Keratinocyte (primary cell): ENCODE measurements at regions not wholly inside any gene's neighbourhood (a gene's known extent, or its start where the extent isn't known, plus 50 kb on each side); places are given as distances from the start of the nearest gene placed in this dataset.

Source experiments
- DNase-seq: peaks from one replicate; pipeline ENCODE4 v3.0.0-alpha.2; 2011; ENCODE audit warnings: low read depth, missing footprints, low spot score
- FAIRE-seq: peaks from 2 replicates; lab custom pipeline; 2011; peaks lifted over from hg19 to GRCh38; lab: Jason Lieb, UNC
- H2AFZ ChIP-seq: 2 replicates; pipeline ENCODE4 v1.6.0; 2012; ENCODE audit warnings: low read length, control low read depth, inconsistent platforms; ENCODE audit not compliant: control insufficient read depth
- H3K27ac ChIP-seq: 2 replicates; pipeline ENCODE4 v1.5.1; 2011; ENCODE audit warnings: low read length; ENCODE audit not compliant: control insufficient read depth, insufficient read depth
- H3K27me3 ChIP-seq: 3 replicates; pipeline ENCODE4 v1.6.0; 2011; ENCODE audit warnings: low read length; ENCODE audit not compliant: control insufficient read depth, insufficient read depth; ENCODE audit errors: extremely low read depth
- H3K36me3 ChIP-seq, 2 experiments: 2 replicates in 1 of 2; 3 replicates in 1 of 2; pipeline ENCODE4 v1.5.1; 2011; ENCODE audit warnings: low read length in 2 of 2, mild to moderate bottlenecking in 1 of 2; ENCODE audit not compliant: control insufficient read depth in 2 of 2, insufficient read depth in 2 of 2; ENCODE audit errors: extremely low read depth in 1 of 2
- H3K4me1 ChIP-seq: 3 replicates; pipeline ENCODE4 v1.5.1; 2011; ENCODE audit warnings: low read length; ENCODE audit not compliant: control insufficient read depth, insufficient read depth; ENCODE audit errors: extremely low read depth
- H3K4me2 ChIP-seq: 3 replicates; pipeline ENCODE4 v1.6.0; 2011; ENCODE audit warnings: low read depth, low read length; ENCODE audit not compliant: control insufficient read depth, insufficient read depth; ENCODE audit errors: extremely low read depth
- H3K4me3 ChIP-seq, 3 experiments: fragments of 200-600 bp in 1 of 3; sonication (generic) in 1 of 3; 2 replicates in 2 of 3; 3 replicates in 1 of 3; pipeline ENCODE4 v1.5.1; 2011 to 2016; ENCODE audit warnings: low read length in 3 of 3, mild to moderate bottlenecking in 3 of 3, control low read depth in 2 of 3, inconsistent platforms in 1 of 3, low read depth in 1 of 3, mixed read lengths in 1 of 3, mixed run types in 1 of 3, moderate library complexity in 1 of 3; ENCODE audit not compliant: control insufficient read depth in 2 of 3, insufficient read depth in 2 of 3; ENCODE audit errors: extremely low read depth in 1 of 3
- H3K79me2 ChIP-seq: 2 replicates; pipeline ENCODE4 v1.6.0; 2012; ENCODE audit warnings: low read length; ENCODE audit not compliant: control insufficient read depth, insufficient read depth
- H3K9ac ChIP-seq: 3 replicates; pipeline ENCODE4 v1.6.0; 2011; ENCODE audit warnings: low read length; ENCODE audit not compliant: control insufficient read depth, insufficient read depth; ENCODE audit errors: extremely low read depth
- H3K9me1 ChIP-seq: 3 replicates; pipeline ENCODE4 v1.6.0; 2011; ENCODE audit warnings: low read length; ENCODE audit not compliant: control insufficient read depth, insufficient read depth; ENCODE audit errors: extremely low read depth
- H3K9me3 ChIP-seq: 2 replicates; pipeline ENCODE4 v1.5.1; 2012; ENCODE audit warnings: low read depth, low read length; ENCODE audit not compliant: control insufficient read depth
- H4K20me1 ChIP-seq: 3 replicates; pipeline ENCODE4 v1.6.0; 2011; ENCODE audit warnings: low read length; ENCODE audit not compliant: control insufficient read depth, insufficient read depth; ENCODE audit errors: extremely low read depth
- CTCF ChIP-seq, 3 experiments: IDR thresholded peaks in 1 of 3; conservative IDR thresholded peaks in 1 of 3; optimal IDR thresholded peaks in 1 of 3; 2 replicates in 2 of 3; 3 replicates in 1 of 3; pipeline versions ENCODE3 to v1.5.1; 2011; ENCODE audit warnings: low read length in 3 of 3, mild to moderate bottlenecking in 3 of 3, moderate library complexity in 2 of 3, control low read depth in 1 of 3, inconsistent platforms in 1 of 3; ENCODE audit not compliant: insufficient read depth in 2 of 3; ENCODE audit errors: extremely low read depth in 1 of 3
- EZH2 ChIP-seq: IDR thresholded peaks from one replicate; pipeline ENCODE4 v1.6.1; 2012; ENCODE audit warnings: inconsistent platforms, mild to moderate bottlenecking, low read length, moderate library complexity
- dilution Hi-C: fragments of 300-500 bp; cut with MboI; formaldehyde crosslinking; loops from one replicate; pipeline ENCODE4 v1.7.0; 2020; ENCODE audit warnings: low sequenced_read_pairs; ENCODE audit not compliant: extremely low pct_ligation_motif_present

GRCh38 chr3:194984622-194985021 lies 286.3 kb downstream of the XXYLT1 start:
- peak overlapping the region; percentile 69 for H2AFZ ChIP-seq
- FAIRE-seq: no peak
- H3K4me2 ChIP-seq: peak overlapping the region; percentile 80

GRCh38 chr3:194985031-194985578 lies 285.9 kb downstream of the XXYLT1 start:
- dilution Hi-C loops: no loop called here
- Histone ChIP-seq H3K27me3 (no peaks in the 10 kb centered on the region), H3K4me2 (peak overlapping the region; percentile 80), H3K4me1 (peaks cover 17% of the 10 kb centered on the region), H3K4me3 (peak overlapping the region in 1 of 3 experiments; percentile 40), H2AFZ (peak overlapping the region; percentile 69), H3K36me3 (no peaks in the 10 kb centered on the region), H4K20me1 (no peaks in the 10 kb centered on the region), H3K9ac (no peak overlapping the region), H3K9me3 (no peaks in the 10 kb centered on the region), H3K79me2 (no peaks in the 10 kb centered on the region), H3K27ac (no peak overlapping the region), H3K9me1 (no peaks in the 10 kb centered on the region)
- peak; percentile 40 for DNase-seq
- no peak for TF ChIP-seq EZH2
- peak; percentile 46 to 77 (median 69) for TF ChIP-seq CTCF (optimal IDR thresholded peaks at IDR 0.05 in 1 of 3, IDR thresholded peaks at IDR 0.05 in 1 of 3, conservative IDR thresholded peaks at IDR 0.05 in 1 of 3; ENCODE audit: extremely low read depth in 1 of 3, insufficient read depth in 2 of 3, low read length in 3 of 3)
- no peak for FAIRE-seq

More at GRCh38 chr3:194984622-194985021, 286.3 kb downstream of the XXYLT1 start:
- H3K4me1 ChIP-seq: peaks cover 17% of the 10 kb centered on the region
- H3K4me3 ChIP-seq: peak overlapping the region in 1 of 3 experiments; percentile 31
- TF ChIP-seq EZH2 (no peak), CTCF (optimal IDR thresholded peaks at IDR 0.05 in 1 of 3, IDR thresholded peaks at IDR 0.05 in 1 of 3, conservative IDR thresholded peaks at IDR 0.05 in 1 of 3; ENCODE audit: extremely low read depth in 1 of 3, insufficient read depth in 2 of 3, low read length in 3 of 3) (no peak)
- H3K27me3 ChIP-seq: no peaks in the 10 kb centered on the region
- H3K9me1 ChIP-seq: no peaks in the 10 kb centered on the region
- dilution Hi-C loops: no loop called here
- H3K79me2 ChIP-seq: no peaks in the 10 kb centered on the region
- no peaks in the 10 kb centered on the region for H3K36me3 ChIP-seq
- no peak overlapping the region for H3K27ac ChIP-seq
- H4K20me1 ChIP-seq: no peaks in the 10 kb centered on the region
- H3K9ac ChIP-seq: no peak overlapping the region
- DNase-seq: no peak
- H3K9me3 ChIP-seq: no peaks in the 10 kb centered on the region
